ENCODE measurements at regions not wholly inside any gene's neighbourhood (a gene's known extent, or its start where the extent isn't known, plus 50 kb on each side); places are given as distances from the start of the nearest gene placed in this dataset.

DNA sequence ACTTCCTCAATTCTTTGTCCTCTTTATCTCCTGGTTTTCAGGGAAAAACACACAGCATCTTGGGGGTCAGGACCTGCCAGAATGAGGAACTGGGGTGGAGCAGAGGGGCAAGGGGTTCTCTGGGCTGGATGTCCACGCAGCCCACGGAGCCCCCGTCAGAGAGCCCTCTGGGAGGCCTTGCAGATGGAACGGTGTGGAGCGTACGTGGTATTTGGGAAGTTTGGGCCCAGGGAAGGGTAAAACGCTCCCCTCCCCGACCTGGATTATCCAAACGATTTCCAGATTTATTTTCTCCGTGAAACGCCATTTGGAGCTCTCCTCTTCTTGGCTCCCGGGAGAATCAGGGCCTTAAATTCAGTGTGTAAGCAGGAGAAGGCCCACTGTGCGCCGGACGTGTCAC is 51.7 kb upstream of the ZNF536 start:
- DNase-seq = no peak
- no peaks in the 10 kb centered on the region for H3K4me1 Mint-ChIP-seq (ENCODE audit: low read depth, unreplicated experiment)
- no peaks in the 10 kb centered on the region for H3K27me3 Mint-ChIP-seq (ENCODE audit: unreplicated experiment)
- TF ChIP-seq, protein P1, sequence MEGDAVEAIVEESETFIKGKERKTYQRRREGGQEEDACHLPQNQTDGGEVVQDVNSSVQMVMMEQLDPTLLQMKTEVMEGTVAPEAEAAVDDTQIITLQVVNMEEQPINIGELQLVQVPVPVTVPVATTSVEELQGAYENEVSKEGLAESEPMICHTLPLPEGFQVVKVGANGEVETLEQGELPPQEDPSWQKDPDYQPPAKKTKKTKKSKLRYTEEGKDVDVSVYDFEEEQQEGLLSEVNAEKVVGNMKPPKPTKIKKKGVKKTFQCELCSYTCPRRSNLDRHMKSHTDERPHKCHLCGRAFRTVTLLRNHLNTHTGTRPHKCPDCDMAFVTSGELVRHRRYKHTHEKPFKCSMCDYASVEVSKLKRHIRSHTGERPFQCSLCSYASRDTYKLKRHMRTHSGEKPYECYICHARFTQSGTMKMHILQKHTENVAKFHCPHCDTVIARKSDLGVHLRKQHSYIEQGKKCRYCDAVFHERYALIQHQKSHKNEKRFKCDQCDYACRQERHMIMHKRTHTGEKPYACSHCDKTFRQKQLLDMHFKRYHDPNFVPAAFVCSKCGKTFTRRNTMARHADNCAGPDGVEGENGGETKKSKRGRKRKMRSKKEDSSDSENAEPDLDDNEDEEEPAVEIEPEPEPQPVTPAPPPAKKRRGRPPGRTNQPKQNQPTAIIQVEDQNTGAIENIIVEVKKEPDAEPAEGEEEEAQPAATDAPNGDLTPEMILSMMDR (IDR thresholded peaks at IDR 0.05; ENCODE audit: unreplicated experiment) = no peak
- intact Hi-C loops (cut with micrococcal nuclease; ENCODE audit: unreplicated experiment) = no loop called here
- CTCF ChIA-PET = no interaction called here
- peaks cover 13% of the 10 kb centered on the region for H3K9me3 Mint-ChIP-seq (ENCODE audit: low read depth, unreplicated experiment)
- no peak overlapping the region for H3K4me3 Mint-ChIP-seq (ENCODE audit: low read depth, unreplicated experiment)
- no TSS peak for BruUV-seq (replicated peaks)
- no peak overlapping the region for H3K27ac Mint-ChIP-seq (ENCODE audit: unreplicated experiment)
- H3K36me3 Mint-ChIP-seq (ENCODE audit: insufficient read depth, unreplicated experiment) = no peaks in the 10 kb centered on the region

DNA sequence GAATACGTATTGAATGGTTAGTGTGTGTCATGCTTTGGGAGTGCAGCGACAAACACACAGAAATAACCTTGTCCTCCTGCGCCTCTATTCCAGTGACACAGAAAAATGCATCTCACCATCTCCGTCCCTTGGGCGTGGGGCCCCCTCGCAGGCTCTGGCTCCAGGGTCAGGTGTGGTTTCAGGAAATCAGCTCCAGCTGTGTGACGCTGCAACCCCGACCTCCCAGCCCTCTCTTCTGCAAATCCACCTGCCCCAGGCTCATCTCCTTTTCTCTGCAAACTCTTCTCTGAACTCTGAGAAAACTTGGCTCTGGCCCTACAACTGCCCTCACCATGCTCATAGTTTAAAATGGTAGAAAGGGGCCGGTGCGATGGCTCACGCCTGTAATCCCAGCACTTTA is 51.3 kb upstream of the ZNF536 start:
- H3K9me3 Mint-ChIP-seq (ENCODE audit: low read depth, unreplicated experiment) = peaks cover 13% of the 10 kb centered on the region

More for the DNA sequence above, 51.3 kb upstream of the ZNF536 start:
- Mint-ChIP-seq H3K36me3 (ENCODE audit: insufficient read depth, unreplicated experiment) (no peaks in the 10 kb centered on the region), H3K27ac (ENCODE audit: unreplicated experiment) (no peak overlapping the region), H3K27me3 (ENCODE audit: unreplicated experiment) (no peaks in the 10 kb centered on the region), H3K4me1 (ENCODE audit: low read depth, unreplicated experiment) (no peaks in the 10 kb centered on the region), H3K4me3 (ENCODE audit: low read depth, unreplicated experiment) (no peak overlapping the region)
- CTCF ChIA-PET = no interaction called here
- TF ChIP-seq, protein P1 (IDR thresholded peaks at IDR 0.05; ENCODE audit: unreplicated experiment) = no peak
- no TSS peak for BruUV-seq (replicated peaks)
- intact Hi-C loops (cut with micrococcal nuclease; ENCODE audit: unreplicated experiment) = no loop called here
- no peak for DNase-seq

Measured in Calu3 (cell line).